Loucy (cell line): ENCODE measurements at regions not wholly inside any gene's neighbourhood (a gene's known extent, or its start where the extent isn't known, plus 50 kb on each side); places are given as distances from the start of the nearest gene placed in this dataset.

Experiments
- EZH2phosphoT487 ChIP-seq: fragments of 200-600 bp; IDR thresholded peaks from 2 replicates; pipeline ENCODE4 v1.6.1; 2018; ENCODE audit warnings: antibody characterized with exemption, mild to moderate bottlenecking, moderate library complexity, borderline replicate concordance
- TF ChIP-seq, protein P1 (sequence below): fragments of 200-600 bp; sonication (generic); conservative IDR thresholded peaks from 2 replicates; pipeline ENCODE4 v1.5.1; 2014; ENCODE audit warnings: mild to moderate bottlenecking, antibody characterized with exemption, low read length

DNA sequence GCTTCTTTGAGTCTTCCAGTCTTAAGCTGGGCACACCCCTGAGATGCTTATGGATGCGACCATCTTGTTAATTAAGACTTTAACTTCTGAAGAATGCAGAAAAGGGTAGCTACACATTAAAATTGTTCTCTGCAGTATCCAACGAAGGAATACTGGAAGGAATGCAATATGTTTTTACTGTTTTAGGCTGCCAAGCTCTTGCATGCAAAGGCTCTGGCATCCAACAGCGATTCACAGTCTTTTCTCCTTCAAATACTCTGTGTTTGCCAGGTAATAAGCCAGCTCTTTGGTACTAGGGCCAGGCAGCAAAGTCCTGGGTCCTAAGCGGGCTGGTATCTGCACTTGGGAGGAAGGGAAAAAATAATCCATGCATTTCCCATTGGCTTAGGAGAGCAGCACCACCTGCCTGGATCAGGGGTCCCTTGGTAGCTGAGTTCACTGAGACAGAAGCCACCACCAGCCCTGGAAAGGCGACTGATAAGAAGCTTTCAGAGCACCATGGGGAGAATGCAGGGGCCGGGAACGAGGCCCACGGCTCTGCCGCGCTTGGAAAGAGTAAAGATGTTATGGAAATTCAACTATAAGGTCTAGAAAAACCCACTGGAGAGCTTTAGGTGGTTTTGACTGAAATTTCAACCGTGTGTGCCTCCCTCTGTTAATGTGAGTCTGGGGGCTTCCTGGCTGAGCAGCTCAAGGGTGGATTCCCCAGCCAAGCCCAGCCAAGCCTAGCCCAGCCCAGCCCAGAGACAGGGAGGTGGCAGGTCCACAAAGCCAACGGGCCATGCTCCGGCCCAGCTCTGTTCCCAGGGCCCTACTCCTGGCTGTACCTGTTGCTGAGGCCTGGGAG is 67.0 kb upstream of the CCND1 start:
- no peak for TF ChIP-seq EZH2phosphoT487
- TF ChIP-seq, protein P1, sequence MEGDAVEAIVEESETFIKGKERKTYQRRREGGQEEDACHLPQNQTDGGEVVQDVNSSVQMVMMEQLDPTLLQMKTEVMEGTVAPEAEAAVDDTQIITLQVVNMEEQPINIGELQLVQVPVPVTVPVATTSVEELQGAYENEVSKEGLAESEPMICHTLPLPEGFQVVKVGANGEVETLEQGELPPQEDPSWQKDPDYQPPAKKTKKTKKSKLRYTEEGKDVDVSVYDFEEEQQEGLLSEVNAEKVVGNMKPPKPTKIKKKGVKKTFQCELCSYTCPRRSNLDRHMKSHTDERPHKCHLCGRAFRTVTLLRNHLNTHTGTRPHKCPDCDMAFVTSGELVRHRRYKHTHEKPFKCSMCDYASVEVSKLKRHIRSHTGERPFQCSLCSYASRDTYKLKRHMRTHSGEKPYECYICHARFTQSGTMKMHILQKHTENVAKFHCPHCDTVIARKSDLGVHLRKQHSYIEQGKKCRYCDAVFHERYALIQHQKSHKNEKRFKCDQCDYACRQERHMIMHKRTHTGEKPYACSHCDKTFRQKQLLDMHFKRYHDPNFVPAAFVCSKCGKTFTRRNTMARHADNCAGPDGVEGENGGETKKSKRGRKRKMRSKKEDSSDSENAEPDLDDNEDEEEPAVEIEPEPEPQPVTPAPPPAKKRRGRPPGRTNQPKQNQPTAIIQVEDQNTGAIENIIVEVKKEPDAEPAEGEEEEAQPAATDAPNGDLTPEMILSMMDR, result no peak
